ENCODE measurements at regions not wholly inside any gene's neighbourhood (a gene's known extent, or its start where the extent isn't known, plus 50 kb on each side); places are given as distances from the start of the nearest gene placed in this dataset.

GRCh38 chr7:17506095-17506494 is 207.6 kb downstream of the AHR start:
- TF ChIP-seq ZBTB10 (CRISPR knock-in tag; IDR thresholded peaks at IDR 0.05; ENCODE audit: borderline replicate concordance) (peak; percentile 81; the same call in 1 of the 2 replicates), CTCF (CRISPR knock-in tag; IDR thresholded peaks at IDR 0.05) (no peak), PRDM15 (CRISPR knock-in tag; IDR thresholded peaks at IDR 0.05) (no peak), MAZ (IDR thresholded peaks at IDR 0.05; ENCODE audit: borderline replicate concordance, low read depth, low read length) (no peak), MAZ (CRISPR knock-in tag; IDR thresholded peaks at IDR 0.05; ENCODE audit: low read depth) (no peak), ZNF513 (CRISPR knock-in tag; conservative IDR thresholded peaks at IDR 0.05) (no peak), STAT6 (CRISPR knock-in tag; IDR thresholded peaks at IDR 0.05; ENCODE audit: borderline replicate concordance) (no peak)

Measured in HepG2 (cell line).